IMR-90 (cell line): ENCODE measurements at regions not wholly inside any gene's neighbourhood (a gene's known extent, or its start where the extent isn't known, plus 50 kb on each side); places are given as distances from the start of the nearest gene placed in this dataset.
A peak's percentile ranks its signal among the peaks of the same experiment; 100 is the strongest.

Experiments
- ATAC-seq: fragments of 200-7000 bp; cut with Tn5 transposase; 2 replicates; pipeline ENCODE4 v1.9.1; 2020; ENCODE audit warnings: low read depth, mild to moderate bottlenecking, moderate library complexity
- BruUV-seq: library from RNA; stranded (reverse); fragments of 400-500 nt; replicated peaks from 2 replicates; lab custom pipeline; 2021; lab: Mats Ljungman, UMichigan
- CTCF ChIA-PET: fragments of 300-600 bp; formaldehyde crosslinking; extraction: SDS; loops from one replicate; lab custom pipeline; 2021; ENCODE audit warnings: antibody characterized with exemption; lab: Yijun Ruan, JAX
- POLR2A ChIA-PET: fragments of 300-600 bp; sonication (Branson Sonifier 250); formaldehyde crosslinking; loops from one replicate; lab custom pipeline; 2022; ENCODE audit warnings: antibody characterized with exemption; ENCODE audit not compliant: unreplicated experiment; lab: Charles Lee
- DNase-seq: peaks from one replicate; pipeline ENCODE4 v3.0.0; 2013
- H2AFZ ChIP-seq: replicated peaks from 2 replicates; pipeline ENCODE3; 2013; ENCODE audit warnings: low read length, mild to moderate bottlenecking; ENCODE audit not compliant: poor library complexity
- H2AK5ac ChIP-seq: 2 replicates; pipeline ENCODE4 v1.6.1; 2013; ENCODE audit warnings: low read depth, low read length, inconsistent platforms
- H2AK9ac ChIP-seq: replicated peaks from 2 replicates; pipeline ENCODE3; 2013; ENCODE audit warnings: mild to moderate bottlenecking, low read depth, low read length, moderate library complexity; ENCODE audit not compliant: poor library complexity
- H2BK120ac ChIP-seq: 2 replicates; pipeline ENCODE4 v1.6.1; 2013; ENCODE audit warnings: low read depth, low read length, inconsistent platforms
- H2BK15ac ChIP-seq: 3 replicates; pipeline ENCODE4 v1.6.1; 2013; ENCODE audit warnings: low read depth, low read length, inconsistent platforms
- H2BK20ac ChIP-seq: 2 replicates; pipeline ENCODE4 v1.6.1; 2013; ENCODE audit warnings: low read depth, mild to moderate bottlenecking, inconsistent platforms, low read length, moderate library complexity
- H2BK5ac ChIP-seq: 2 replicates; pipeline ENCODE4 v1.6.1; 2013; ENCODE audit warnings: mild to moderate bottlenecking, low read depth, low read length, inconsistent platforms; ENCODE audit not compliant: poor library complexity, severe bottlenecking
- H3K14ac ChIP-seq: replicated peaks from 2 replicates; pipeline ENCODE4 v1.6.1; 2013; ENCODE audit warnings: low read depth, low read length, inconsistent platforms
- H3K18ac ChIP-seq: 2 replicates; pipeline ENCODE4 v1.6.1; 2013; ENCODE audit warnings: low read depth, low read length, control low read depth
- H3K23ac ChIP-seq: 2 replicates; pipeline ENCODE4 v1.6.1; 2013; ENCODE audit warnings: low read depth, low read length, inconsistent platforms
- H3K27ac ChIP-seq: 2 replicates; pipeline ENCODE4 v1.5.1; 2013; ENCODE audit warnings: mild to moderate bottlenecking, control low read depth, low read length; ENCODE audit not compliant: insufficient read depth
- H3K27me3 ChIP-seq: 2 replicates; pipeline ENCODE4 v1.6.1; 2013; ENCODE audit warnings: low read length; ENCODE audit not compliant: control insufficient read depth, insufficient read depth
- H3K36me3 ChIP-seq: 2 replicates; pipeline ENCODE4 v1.6.1; 2013; ENCODE audit warnings: low read length, mixed read lengths; ENCODE audit not compliant: control insufficient read depth, insufficient read depth
- H3K4ac ChIP-seq: 2 replicates; pipeline ENCODE4 v1.6.1; 2013; ENCODE audit warnings: low read depth, low read length, inconsistent platforms
- H3K4me1 ChIP-seq: 2 replicates; pipeline ENCODE4 v1.6.1; 2013; ENCODE audit warnings: low read length, mixed read lengths; ENCODE audit not compliant: control insufficient read depth, insufficient read depth
- H3K4me2 ChIP-seq: 2 replicates; pipeline ENCODE4 v1.6.1; 2013; ENCODE audit warnings: low read depth, mild to moderate bottlenecking, control low read depth, low read length, moderate library complexity
- H3K4me3 ChIP-seq: 2 replicates; pipeline ENCODE4 v1.5.1; 2013; ENCODE audit warnings: low read depth, mild to moderate bottlenecking, control low read depth, low read length, moderate library complexity; ENCODE audit not compliant: insufficient read depth
- H3K56ac ChIP-seq: 2 replicates; pipeline ENCODE4 v1.6.1; 2013; ENCODE audit warnings: low read length, inconsistent platforms; ENCODE audit not compliant: insufficient read depth; ENCODE audit errors: extremely low read depth
- H3K79me1 ChIP-seq, 2 experiments: 2 replicates each; pipeline ENCODE4 v1.6.1; 2013; ENCODE audit warnings: low read length in 2 of 2, inconsistent platforms in 1 of 2, low read depth in 1 of 2
- H3K9ac ChIP-seq: 2 replicates; pipeline ENCODE4 v1.6.1; 2013; ENCODE audit warnings: low read depth, low read length, control low read depth
- H3K9me1 ChIP-seq: 2 replicates; pipeline ENCODE4 v1.6.1; 2013; ENCODE audit warnings: low read length, inconsistent platforms; ENCODE audit not compliant: insufficient read depth
- H3K9me3 ChIP-seq: 2 replicates; pipeline ENCODE4 v1.6.1; 2013; ENCODE audit warnings: low read length; ENCODE audit not compliant: control insufficient read depth, insufficient read depth
- H4K20me1 ChIP-seq: 2 replicates; pipeline ENCODE4 v1.6.1; 2013; ENCODE audit warnings: low read length, inconsistent platforms; ENCODE audit not compliant: insufficient read depth
- H4K5ac ChIP-seq: 2 replicates; pipeline ENCODE4 v1.6.1; 2013; ENCODE audit warnings: mild to moderate bottlenecking, low read depth, low read length, control low read depth
- H4K8ac ChIP-seq, 2 experiments: 2 replicates each; pipeline ENCODE4 v1.6.1; 2013; ENCODE audit warnings: low read depth in 2 of 2, low read length in 2 of 2, control low read depth in 1 of 2, inconsistent platforms in 1 of 2
- H4K91ac ChIP-seq: 2 replicates; pipeline ENCODE4 v1.6.1; 2013; ENCODE audit warnings: low read depth, low read length, inconsistent platforms; ENCODE audit not compliant: insufficient read depth
- BHLHE40 ChIP-seq: fragments of 150-350 bp; IDR thresholded peaks from 2 replicates; pipeline ENCODE4 v1.6.1; 2016; ENCODE audit warnings: mild to moderate bottlenecking, low read depth, low read length
- CEBPB ChIP-seq: IDR thresholded peaks from 2 replicates; pipeline ENCODE4 v1.6.1; 2012; ENCODE audit warnings: low read depth, low read length, improper control_type of control experiment
- CHD1 ChIP-seq: IDR thresholded peaks from 2 replicates; pipeline ENCODE4 v1.6.1; 2012; ENCODE audit warnings: low read depth, low read length, improper control_type of control experiment
- CTCF ChIP-seq: conservative IDR thresholded peaks from 2 replicates; pipeline ENCODE4 v1.5.1; 2012; ENCODE audit warnings: mild to moderate bottlenecking, low read depth, low read length, improper control_type of control experiment
- FOS ChIP-seq: fragments of 150-350 bp; IDR thresholded peaks from 2 replicates; pipeline ENCODE4 v1.6.1; 2016; ENCODE audit warnings: low read depth, low read length
- MAFK ChIP-seq: IDR thresholded peaks from 2 replicates; pipeline ENCODE4 v1.6.1; 2012; ENCODE audit warnings: low read depth, low read length, improper control_type of control experiment
- MAZ ChIP-seq: IDR thresholded peaks from 2 replicates; pipeline ENCODE4 v1.6.1; 2012; ENCODE audit warnings: low read depth, mild to moderate bottlenecking, low read length, improper control_type of control experiment, moderate library complexity, borderline replicate concordance
- MXI1 ChIP-seq: IDR thresholded peaks from 2 replicates; pipeline ENCODE4 v1.6.1; 2012; ENCODE audit warnings: low read depth, mild to moderate bottlenecking, low read length, moderate library complexity, borderline replicate concordance
- NFE2L2 ChIP-seq: fragments of 150-350 bp; IDR thresholded peaks from 2 replicates; pipeline ENCODE4 v1.6.1; 2016; ENCODE audit warnings: low read depth, mild to moderate bottlenecking, low read length
- POLR2A ChIP-seq: IDR thresholded peaks from 2 replicates; pipeline ENCODE4 v1.6.1; 2012; ENCODE audit warnings: mild to moderate bottlenecking, low read depth, low read length
- RAD21 ChIP-seq: IDR thresholded peaks from 2 replicates; pipeline ENCODE4 v1.6.1; 2012; ENCODE audit warnings: low read length, improper control_type of control experiment
- RCOR1 ChIP-seq: IDR thresholded peaks from 2 replicates; pipeline ENCODE4 v1.6.1; 2012; ENCODE audit warnings: mild to moderate bottlenecking, low read length, improper control_type of control experiment; ENCODE audit not compliant: insufficient replicate concordance
- RFX5 ChIP-seq: IDR thresholded peaks from 2 replicates; pipeline ENCODE4 v1.8.0; 2012; ENCODE audit warnings: low read depth, mild to moderate bottlenecking, low read length, moderate library complexity
- SMC3 ChIP-seq: fragments of 150-350 bp; IDR thresholded peaks from 2 replicates; pipeline ENCODE4 v1.6.1; 2016; ENCODE audit warnings: low read depth, mild to moderate bottlenecking, antibody characterized with exemption, low read length, moderate library complexity
- WGBS, 2 experiments: methylation state at CpG; one replicate each; pipeline versions ENCODE4 v1.1.5 to v1.1.7; 2013; ENCODE audit warnings: missing lambda C conversion rate in 2 of 2; ENCODE audit not compliant: insufficient read length in 1 of 2; ENCODE audit errors: extremely low coverage in 2 of 2; 5-methylcytosine and 5-hydroxymethylcytosine counted together
- dilution Hi-C: fragments of 300-500 bp; cut with HindIII; formaldehyde crosslinking; loops from one replicate; pipeline ENCODE4 v1.14.3; 2018; ENCODE audit warnings: low sequenced_read_pairs; ENCODE audit not compliant: unreplicated experiment
- in situ Hi-C: fragments of 300-500 bp; cut with MboI; formaldehyde crosslinking; loops from 3 replicates; pipeline ENCODE4 v1.14.3; 2019; ENCODE audit warnings: low sequenced_read_pairs, inconsistent platforms, mixed read lengths
- intact Hi-C: fragments of 100-400 bp; cut with micrococcal nuclease; formaldehyde crosslinking; loops from 2 replicates; pipeline ENCODE4 v1.10.0; 2022
- TF ChIP-seq, protein P1 (sequence below): fragments of 150-350 bp; IDR thresholded peaks from 2 replicates; pipeline ENCODE4 v1.6.1; 2016; ENCODE audit warnings: low read depth, mild to moderate bottlenecking, low read length, moderate library complexity, borderline replicate concordance
- TF ChIP-seq, protein P2 (sequence below): fragments of 150-350 bp; IDR thresholded peaks from 2 replicates; pipeline ENCODE4 v1.6.1; 2017; ENCODE audit warnings: mild to moderate bottlenecking, antibody characterized with exemption, low read length, low read depth

DNA sequence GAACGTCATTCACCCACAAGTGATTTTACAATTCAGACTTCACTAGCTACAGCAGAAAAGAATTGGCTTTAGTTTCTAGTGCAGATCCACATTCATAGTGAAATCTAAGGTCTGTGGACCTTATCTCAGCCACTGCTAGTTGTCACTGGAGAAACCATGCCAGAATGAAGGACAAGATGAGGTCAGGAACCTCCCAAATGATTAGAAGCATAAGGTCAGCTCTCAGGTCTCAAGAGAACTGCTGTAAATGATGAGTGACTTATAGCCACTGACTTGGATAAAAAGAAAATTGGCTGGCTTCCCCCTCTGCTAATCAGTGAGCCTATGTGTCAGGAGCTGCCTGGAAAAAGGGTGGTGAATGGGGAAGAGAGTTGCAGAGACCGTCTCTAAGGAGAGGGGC is 265.3 kb upstream of the BMP2 start:
- ATAC-seq, result no peak
- H2BK5ac ChIP-seq, result no peak overlapping the region
- ChIA-PET POLR2A (no interaction called here), CTCF (interaction anchor here (1.7 kb wide), 1 partner anchor 20 kb away, joined by 3 read pairs; no protein-coding TSS in a partner anchor)
- no peak overlapping the region for H4K91ac ChIP-seq
- in situ Hi-C loops, result no loop called here
- TF ChIP-seq, protein P1, sequence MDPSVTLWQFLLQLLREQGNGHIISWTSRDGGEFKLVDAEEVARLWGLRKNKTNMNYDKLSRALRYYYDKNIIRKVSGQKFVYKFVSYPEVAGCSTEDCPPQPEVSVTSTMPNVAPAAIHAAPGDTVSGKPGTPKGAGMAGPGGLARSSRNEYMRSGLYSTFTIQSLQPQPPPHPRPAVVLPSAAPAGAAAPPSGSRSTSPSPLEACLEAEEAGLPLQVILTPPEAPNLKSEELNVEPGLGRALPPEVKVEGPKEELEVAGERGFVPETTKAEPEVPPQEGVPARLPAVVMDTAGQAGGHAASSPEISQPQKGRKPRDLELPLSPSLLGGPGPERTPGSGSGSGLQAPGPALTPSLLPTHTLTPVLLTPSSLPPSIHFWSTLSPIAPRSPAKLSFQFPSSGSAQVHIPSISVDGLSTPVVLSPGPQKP, result no peak
- no peak for TF ChIP-seq BHLHE40
- TF ChIP-seq NFE2L2, result no peak
- TF ChIP-seq RAD21, result no peak
- TF ChIP-seq RCOR1, result no peak
- TF ChIP-seq CHD1, result no peak
- TF ChIP-seq CTCF, result no peak
- no peak for TF ChIP-seq MAFK
- no peak for TF ChIP-seq MXI1
- no peak for TF ChIP-seq POLR2A
- no peak for TF ChIP-seq FOS
- TF ChIP-seq RFX5, result no peak
- TF ChIP-seq CEBPB, result no peak
- TF ChIP-seq SMC3, result no peak
- TF ChIP-seq, protein P2, sequence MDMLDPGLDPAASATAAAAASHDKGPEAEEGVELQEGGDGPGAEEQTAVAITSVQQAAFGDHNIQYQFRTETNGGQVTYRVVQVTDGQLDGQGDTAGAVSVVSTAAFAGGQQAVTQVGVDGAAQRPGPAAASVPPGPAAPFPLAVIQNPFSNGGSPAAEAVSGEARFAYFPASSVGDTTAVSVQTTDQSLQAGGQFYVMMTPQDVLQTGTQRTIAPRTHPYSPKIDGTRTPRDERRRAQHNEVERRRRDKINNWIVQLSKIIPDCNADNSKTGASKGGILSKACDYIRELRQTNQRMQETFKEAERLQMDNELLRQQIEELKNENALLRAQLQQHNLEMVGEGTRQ, result no peak
- TF ChIP-seq MAZ, result no peak
- no peak overlapping the region for H3K4me3 ChIP-seq
- H4K5ac ChIP-seq, result no peak overlapping the region
- no peak overlapping the region for H3K56ac ChIP-seq
- DNase-seq, result no peak
- WGBS, 2 experiments, result no CpG with 5 or more reads among the region's 2 CpGs
- H2BK15ac ChIP-seq, result peak overlapping the region; percentile 52; the same call in 1 of the 3 replicates
- no peak overlapping the region for H3K18ac ChIP-seq
- no peak overlapping the region for H3K9ac ChIP-seq
- no peaks in the 10 kb centered on the region for H3K9me1 ChIP-seq
- no peak overlapping the region for H3K4me2 ChIP-seq
- no peaks in the 10 kb centered on the region for H4K20me1 ChIP-seq
- no peak overlapping the region for H2BK20ac ChIP-seq
- no TSS peak for BruUV-seq
- H3K14ac ChIP-seq, result no peak overlapping the region
- no peak overlapping the region for H3K23ac ChIP-seq
- H3K79me1 ChIP-seq, result no peaks in the 10 kb centered on the region
- H2AFZ ChIP-seq, result no peak overlapping the region
- H4K8ac ChIP-seq, result no peak overlapping the region
- no peak overlapping the region for H2AK9ac ChIP-seq
- intact Hi-C loops, result no loop called here
- H3K4ac ChIP-seq, result no peak overlapping the region
- no peak overlapping the region for H3K27ac ChIP-seq
- no peaks in the 10 kb centered on the region for H3K9me3 ChIP-seq
- H3K27me3 ChIP-seq, result no peaks in the 10 kb centered on the region
- no peaks in the 10 kb centered on the region for H3K36me3 ChIP-seq
- dilution Hi-C loops, result no loop called here
- no peak overlapping the region for H2AK5ac ChIP-seq
- H2BK120ac ChIP-seq, result no peak overlapping the region
- H3K4me1 ChIP-seq, result no peaks in the 10 kb centered on the region
